Fibroblast of the conjunctiva (primary cell): ENCODE measurements at regions not wholly inside any gene's neighbourhood (a gene's known extent, or its start where the extent isn't known, plus 50 kb on each side); places are given as distances from the start of the nearest gene placed in this dataset.
"Not testable (repeated sequence)": the region's sequence is repeated elsewhere in the genome, so short reads cannot be mapped to it uniquely, and the experiment has no call there.

ENCODE experiments used
- DNase-seq: peaks from one replicate; pipeline ENCODE4 v3.0.0-alpha.2; 2010; ENCODE audit warnings: low read depth

DNA sequence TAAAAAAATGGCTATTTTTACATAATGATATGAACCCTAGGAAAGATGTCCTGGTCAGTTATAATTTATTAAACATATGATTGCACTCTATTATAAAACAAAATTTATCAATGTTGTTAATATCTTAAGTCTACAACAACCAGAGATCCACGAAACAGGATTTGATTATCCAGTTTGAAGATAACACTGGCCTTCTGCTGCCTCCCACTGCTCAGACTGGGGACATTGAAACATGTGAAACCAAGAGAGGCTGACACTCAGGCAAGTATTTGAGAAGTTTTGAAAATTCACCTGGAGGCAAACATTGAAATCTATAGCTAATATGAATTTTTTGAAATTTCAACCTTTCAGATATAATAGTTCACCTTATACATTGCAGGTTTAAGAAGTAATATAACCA is 219.3 kb upstream of the HSF2 start:
- DNase-seq: peak; percentile 14

DNA sequence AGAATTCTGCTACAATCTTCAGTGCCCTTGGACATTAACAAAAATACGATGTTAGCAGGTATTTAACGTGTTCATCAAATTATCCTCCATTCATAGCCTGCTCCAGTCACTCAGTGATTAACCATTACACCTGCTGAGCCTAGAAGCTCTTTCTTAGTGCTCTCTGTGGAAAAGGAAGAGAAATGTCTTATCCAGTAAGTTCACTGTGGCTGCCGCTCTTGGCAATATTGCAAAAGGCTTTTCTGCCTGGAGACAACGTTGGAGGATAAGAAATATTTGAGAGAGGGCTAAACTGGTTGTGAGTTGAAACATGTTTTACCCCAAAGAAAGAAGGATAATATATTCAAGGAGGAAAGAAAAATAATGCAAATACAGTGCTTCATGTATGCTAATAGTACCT is 217.4 kb upstream of the HSF2 start:
- no peak for DNase-seq

DNA sequence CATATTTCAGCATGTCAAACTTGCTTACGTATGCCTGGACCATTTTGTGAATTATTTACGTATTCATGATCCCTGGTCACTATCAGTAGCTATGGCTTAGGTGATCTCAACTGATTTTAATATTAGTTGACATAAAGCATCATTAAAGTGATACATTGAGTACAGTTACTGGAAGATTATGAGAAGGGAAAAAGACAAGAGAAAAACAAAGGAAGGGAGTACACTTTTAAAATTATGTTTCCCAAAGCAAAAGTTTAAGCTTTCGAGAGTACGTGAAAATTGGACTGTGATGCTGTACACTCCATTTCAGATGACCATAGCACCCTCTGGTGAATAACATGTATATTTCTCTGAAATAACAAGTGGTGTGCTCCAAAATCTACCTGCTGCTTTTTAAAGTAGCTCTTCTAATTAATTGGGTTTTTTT is 215.0 kb upstream of the HSF2 start:
- peak; percentile 27 for DNase-seq

DNA sequence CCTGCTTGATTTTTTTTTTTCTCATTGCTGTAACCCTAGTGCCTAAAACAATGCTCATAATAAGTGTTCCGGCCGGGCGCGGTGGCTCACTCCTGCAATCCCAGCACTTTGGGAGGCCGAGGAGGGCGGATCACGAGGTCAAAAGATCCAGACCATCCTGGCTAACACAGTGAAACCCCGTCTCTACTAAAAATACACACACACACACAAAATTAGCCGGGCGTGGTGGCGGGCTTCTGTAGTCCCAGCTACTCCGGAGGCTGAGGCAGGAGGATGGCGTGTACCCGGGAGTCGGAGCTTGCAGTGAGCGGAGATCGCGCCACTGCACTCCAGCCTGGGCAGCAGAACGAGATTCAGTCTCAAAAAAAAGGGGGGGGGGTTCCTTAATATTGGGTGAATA is 214.0 kb upstream of the HSF2 start:
- not testable (repeated sequence) for DNase-seq

DNA sequence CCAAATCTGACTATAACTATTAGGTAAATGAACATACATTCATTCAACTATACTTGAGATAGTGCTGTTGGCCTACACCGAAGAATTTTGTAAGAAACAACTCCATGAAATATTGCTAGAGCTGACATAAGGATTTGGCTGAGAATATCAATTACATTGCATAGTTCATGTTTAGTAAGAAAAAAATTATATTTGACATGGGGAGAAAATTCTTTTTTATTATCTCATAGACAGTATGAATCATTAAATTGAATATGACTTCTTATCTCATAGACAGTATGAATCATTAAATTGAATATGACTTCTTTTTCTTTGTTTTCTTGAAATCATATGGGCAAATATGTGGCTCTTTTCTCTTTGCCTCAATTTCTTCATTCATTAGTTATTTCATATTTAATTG is 212.3 kb upstream of the HSF2 start:
- DNase-seq: no peak

DNA sequence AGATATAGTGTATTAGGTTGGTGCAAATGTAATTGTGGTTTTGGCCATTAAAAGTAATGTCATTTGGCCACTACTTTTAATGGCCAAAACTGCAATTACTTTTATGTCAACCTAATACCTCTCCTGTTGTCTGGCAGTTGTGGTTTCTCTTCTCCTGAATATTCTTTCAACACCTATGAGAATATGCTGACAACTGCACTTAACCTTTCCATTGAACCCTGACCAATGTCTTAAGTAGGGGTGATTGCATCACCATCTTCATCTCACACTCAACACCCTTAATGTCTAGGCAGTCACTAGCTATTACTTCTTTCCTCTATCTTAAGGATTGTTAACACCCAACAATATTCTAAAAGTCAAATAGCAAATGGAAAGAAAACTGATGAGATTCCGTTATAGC is 200.5 kb upstream of the HSF2 start:
- no peak for DNase-seq

DNA sequence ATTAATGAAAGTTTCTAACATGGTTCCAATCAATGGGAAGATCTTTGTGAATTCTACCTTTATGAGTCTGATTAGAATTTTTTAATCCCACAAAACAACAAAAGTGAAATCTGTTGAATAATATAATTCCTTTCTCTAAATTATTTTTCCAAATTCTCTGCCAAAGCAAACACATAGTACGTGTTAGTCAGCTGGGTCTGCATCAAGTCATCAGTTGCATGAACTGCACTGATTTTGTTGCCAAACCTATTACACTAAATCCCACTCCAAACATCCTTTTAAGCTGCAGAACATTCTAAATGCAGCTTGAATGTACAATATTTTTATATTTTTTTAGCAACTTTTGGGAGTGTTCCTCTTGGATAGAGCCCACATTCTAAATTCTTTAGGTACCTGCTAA is 199.0 kb upstream of the HSF2 start:
- peak; percentile 27 for DNase-seq

DNA sequence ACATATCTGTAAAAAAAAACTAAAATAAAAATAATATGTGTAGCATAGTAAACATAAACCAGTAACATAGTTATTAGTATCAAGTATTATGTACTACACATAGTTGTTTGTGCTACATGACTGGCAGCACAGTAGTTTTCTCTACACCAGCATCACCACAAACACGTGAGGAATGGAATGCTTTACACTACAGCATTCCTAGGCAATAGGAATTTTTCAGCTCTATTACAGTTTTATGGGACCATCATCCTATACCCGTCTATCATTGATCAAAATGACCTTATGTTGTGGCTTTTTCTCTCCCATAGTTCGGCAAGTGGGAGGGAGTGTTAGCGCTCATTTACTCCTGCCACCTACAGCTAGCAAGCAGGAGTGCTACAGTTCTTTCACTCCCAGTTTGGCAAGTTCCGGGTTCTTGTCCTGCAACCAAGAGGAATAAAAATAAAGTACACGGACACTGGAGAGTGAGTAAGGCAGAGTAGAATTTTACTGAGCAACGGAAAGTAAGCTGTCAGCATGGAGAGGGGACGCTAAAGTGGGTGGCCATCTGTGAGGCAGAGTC is 196.8 kb upstream of the HSF2 start:
- no peak for DNase-seq

DNA sequence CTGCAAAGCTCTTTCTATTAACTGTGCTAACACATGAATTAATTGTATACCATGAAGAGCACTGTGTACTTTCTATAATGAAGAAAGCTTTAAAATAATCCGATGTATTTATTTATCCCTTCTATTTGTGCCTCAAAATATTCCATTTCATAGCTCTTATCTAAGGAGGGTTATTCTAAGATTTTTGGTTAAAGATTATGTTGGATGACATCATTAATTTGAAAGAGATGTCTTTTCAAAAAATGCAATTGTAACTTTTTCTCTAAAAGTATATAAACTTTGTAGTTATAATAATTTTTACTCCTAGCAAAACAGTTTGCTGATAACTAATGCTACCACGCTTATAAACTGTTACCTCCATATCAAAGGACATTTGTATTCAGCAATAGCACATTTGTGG is 192.4 kb upstream of the HSF2 start:
- no peak for DNase-seq

DNA sequence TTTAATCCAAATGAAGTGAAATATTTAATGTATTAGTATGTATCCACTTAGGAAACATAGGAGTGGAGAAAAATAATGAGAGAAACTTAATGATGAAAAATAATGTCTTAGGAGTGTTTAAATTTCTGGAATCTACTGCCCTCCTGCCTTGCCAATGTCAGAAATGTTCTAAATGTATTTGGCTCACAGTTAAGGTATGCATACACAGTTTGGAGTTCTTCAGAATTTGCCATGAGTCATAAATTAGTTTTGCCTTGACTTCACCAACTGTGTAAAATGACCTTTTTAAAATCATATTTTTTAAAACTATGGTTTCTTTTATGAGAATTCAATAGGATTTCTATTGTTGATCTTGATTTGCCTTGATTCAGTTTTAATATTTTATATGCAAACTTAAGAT is 191.7 kb upstream of the HSF2 start:
- no peak for DNase-seq

DNA sequence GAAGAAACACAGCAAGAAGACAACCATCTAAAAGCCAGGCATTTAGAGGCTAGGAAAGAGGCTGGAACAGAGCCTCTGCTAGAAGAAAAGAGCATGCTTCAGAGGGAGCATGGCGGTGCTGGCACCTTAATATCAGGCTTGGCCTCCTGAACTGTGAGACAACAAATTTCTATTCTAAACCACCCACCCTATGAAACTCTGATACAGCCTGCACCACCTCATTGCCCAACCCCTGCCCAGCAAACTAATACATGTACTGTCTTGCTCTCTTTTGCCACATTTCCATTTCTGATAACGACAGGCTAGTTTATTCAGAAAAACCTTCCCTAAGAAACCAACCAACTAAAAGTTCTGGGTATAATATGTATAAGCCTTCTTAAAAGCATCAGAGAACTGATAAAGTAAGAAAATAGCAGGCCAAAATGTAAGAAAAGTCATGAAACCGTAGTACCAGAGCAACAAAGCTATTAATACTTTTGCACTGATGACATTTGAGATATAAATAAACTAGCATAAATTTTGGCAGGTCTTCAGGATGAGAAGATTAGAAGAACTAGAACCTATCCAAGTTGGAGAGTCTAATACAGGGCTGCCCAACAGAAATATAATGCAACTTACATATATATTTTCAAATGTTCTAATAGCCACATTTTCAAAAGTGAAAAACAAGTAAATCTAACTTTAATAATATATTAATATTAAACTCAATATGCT is 184.7 kb upstream of the HSF2 start:
- no peak for DNase-seq

DNA sequence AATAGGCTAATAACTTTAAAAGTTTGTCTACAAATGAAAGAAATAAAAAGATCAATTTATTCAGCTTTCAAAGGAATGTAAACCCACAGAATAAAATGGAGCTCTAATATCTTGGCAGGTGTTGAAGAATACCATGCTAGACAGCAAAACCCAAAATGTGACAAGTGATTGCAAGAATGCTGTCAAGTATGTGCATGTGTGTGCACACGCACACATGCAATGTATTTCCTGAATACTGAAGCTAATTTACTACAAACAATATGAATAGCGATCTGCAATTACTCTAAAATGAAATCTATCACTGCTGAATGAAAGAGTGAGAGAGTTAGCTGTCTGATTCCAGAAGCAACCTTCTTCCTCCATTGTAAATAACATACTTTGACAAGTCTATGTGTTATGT is 179.2 kb upstream of the HSF2 start:
- no peak for DNase-seq

DNA sequence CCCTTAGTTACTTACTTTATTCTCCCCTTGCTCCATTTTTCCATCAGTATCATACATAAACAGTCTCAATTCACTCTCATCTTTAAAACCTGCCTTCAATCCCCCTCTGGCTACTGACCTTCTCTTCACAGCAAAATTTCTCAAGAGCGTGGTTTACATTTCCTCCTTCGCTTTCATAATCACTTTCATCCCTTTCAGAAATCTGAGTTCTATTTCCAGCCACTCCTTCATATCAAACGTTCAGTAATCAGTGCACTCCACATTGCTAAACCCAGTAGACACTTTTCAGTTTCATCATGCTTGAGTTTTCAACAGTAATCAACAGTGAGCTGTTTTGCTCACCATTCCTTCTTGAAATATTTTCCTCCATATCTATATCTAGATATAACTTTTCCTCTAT is 176.7 kb upstream of the HSF2 start:
- DNase-seq: no peak

DNA sequence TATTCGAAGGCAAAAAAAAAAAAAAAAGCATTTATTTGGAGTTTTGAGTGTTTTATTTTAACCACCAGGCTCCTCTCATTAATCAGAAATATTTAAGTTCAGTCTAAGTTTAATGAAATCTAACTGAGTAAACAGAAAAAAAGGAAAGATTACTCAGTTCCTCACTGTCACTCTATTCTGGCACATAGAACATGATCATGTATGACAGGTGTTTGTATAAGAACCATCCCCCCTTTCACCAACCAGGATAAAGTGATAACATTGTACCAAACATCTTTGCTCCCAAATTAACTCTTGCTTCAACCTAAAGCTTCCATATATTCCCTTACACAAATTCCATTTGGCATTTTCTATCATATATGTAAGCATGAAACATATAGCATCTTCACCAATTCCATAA is 176.2 kb upstream of the HSF2 start:
- no peak for DNase-seq

DNA sequence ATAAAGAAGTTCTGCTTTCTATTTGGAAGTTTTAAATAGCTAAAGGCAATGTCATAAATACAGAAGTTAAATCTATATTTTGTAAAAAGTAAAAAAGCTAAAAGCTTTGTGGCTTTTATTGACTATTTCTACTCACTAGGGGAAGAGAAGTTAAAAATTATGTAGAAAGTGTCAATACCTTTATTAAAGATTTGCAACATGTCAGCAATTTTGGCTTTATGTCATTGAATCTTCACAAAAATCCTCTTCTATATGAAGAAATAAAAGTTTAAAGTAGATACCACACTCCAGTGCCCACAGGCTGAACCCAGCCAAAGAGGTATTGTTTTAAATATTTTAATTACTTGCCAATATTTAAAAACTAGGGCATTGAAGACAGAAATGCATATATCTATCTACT is 160.6 kb upstream of the HSF2 start:
- no peak for DNase-seq

DNA sequence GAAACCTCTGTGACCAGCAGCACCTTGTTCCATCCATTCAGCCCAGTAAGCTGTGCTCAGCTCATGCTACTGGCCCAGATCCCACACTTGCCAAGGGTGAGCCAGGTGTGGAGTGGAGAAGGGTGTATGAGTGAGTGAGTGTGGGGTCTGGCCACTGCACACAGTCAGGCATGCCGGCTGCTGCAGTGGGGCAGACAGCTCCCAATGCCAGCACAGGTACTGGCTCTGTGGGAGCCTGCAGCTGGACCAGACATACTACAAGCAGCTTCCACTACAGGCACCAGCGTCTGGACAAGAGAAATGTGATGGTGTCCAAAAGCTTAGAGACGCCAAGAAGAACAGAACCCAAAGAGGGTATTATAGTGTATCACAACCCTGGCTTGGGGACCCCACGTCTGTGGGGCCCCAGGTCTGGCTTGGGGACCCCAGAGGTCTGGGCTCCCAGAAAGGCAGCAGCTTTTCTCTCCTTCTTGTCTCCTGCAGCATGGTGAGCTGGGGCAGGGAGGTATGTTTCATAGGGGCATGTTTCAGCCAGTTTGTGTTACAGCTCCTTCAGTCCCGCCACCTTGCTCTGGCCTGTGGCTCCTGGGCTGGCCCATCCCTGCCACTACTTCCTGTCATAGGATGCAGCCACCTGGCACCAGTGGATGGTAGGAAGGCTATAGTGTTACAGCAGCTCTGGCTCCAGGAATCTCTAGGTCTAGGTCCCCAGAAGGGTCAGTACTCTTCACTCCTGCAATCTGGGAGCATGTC is 152.4 kb upstream of the HSF2 start:
- DNase-seq: no peak

DNA sequence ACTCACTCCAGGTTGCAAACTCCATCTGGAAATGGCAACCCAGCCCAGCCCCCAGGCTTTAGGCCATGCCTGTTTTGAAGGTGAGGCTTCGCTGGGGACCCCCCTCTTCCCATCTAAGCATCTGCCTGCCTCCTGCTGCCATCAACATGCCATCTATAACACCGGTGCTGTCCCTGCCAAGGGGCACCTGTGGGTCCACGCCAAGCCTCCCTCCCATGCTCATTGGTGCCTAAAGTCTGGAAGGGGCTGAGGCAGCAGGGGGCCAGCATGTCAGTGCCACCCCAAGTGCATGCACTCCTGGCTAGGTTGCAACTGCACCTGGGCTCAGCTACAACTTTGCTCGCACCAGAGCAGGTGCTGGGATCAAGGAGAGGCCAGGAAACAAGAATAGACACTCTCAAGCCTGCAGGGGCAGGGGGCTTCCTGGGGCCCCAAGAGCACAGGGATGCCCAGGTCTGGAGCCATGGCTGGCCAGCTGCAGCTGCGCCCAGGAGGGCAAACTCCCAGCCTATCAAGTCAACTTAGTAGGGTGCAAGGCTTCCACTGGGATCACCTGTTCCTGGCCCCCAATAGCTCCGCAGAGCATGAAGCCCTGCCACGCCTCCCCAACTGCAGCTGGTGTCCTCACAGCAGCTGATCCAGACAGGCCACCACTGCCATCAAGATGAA is 151.3 kb upstream of the HSF2 start:
- no peak for DNase-seq

DNA sequence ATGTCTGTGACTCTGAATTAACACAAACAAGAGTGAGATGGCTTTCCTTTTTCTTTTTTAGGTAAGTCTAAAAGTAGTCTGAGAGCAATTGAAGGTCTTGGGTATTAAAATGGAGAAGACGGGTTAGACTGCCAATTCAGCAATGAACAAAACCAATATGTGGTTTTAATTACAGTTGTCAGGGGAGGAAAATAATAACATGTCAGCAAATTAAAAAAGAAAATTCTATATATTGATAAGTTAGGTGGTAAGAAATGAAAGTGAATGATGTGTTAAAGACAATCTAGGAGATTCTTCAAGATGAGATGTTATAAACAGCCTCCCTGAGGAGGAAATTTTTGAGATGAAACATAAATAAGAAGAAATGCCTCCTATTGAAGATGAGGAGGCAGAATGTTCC is 150.6 kb upstream of the HSF2 start:
- no peak for DNase-seq

DNA sequence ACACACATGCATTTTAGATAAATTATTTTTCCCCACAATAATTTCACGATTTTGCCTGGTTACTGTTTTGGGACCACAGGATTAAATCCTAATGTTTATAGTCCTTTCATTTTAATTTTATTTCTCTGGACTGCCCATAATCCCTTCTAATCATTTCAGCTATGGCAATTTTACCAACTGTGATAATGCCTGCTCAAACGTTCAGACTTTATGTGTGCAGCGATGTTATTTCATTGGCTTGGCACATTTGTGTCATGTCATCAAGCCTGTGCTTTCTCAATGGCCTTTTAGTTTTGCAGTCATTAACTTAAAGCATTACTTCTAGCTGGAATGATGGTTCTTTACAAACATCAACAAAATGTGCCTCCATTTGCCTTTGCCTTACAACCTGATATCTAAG is 140.6 kb upstream of the HSF2 start:
- DNase-seq: no peak

DNA sequence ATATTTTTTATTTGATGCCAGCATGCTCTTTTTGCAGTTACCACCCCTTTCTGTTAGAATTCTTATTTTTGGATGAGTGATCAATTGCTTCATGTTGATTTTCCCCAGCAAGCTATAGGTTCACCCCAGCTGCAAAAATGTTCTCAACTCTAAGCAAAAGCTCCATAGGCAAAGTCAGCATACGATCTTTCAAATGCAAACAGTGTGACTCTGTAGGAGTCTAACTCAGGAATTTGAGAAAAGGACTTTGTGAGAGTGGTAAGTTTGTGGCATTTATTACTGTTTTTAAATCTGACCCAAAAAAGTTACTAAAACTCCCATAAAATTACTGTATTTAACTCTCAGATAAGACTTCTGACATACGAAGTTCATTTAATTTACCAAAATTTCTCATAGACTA is 134.9 kb upstream of the HSF2 start:
- no peak for DNase-seq

DNA sequence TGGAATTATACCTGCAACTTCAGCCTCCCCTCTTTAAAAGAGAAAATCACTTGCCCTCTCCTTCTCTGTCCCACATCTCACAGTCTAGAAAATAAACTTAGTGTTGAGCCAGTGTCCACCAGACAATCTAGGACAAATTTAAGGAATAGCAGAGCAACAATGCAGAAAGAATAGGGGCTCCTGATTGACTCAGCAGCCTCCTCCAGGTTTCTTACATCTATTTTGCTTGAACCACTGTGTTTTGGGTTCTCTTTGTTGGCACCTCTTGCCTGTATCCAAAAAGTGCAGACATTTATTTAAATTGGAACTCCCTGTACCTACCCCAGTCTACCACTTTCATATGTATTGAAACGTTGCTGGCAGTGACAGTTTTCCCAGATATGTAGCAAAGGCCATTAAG is 133.7 kb upstream of the HSF2 start:
- no peak for DNase-seq

DNA sequence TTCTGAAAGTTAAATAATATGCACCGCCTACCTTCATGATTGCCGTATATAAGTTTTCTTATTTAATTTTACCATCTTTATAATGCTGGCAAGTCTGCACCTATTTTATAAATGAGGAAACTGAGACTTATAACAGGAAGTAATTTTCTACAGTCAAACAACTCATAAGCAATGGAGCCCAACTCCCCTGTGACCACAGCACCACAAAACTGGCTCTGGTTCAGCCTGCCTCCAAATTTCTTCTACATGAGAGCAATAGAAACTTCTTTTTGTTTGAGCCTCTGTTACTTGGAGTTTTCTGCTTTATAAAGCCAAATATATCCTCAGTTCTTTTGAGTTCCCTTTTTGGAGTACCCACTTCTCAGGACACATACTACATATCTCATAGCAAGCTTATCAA is 131.1 kb upstream of the HSF2 start:
- no peak for DNase-seq

DNA sequence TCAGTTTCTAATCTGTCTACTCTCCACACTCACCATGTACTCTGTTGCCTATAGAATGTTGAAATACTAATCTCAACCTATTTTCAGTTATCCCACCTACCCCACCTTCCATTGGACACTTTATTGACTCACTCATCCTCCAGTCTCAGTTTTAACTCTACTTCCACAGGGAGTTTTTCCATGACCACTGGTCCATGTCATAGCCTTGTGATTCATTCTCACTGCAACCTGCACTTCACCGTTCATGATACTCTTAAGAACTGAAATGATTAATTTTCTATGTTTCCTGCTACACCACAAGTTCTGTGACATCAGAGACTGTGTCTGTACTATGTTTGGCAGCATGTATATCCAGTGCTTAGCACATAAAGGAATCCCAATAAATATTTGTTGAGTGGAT is 122.8 kb upstream of the HSF2 start:
- no peak for DNase-seq
